Kidney epithelial cell (primary cell): ENCODE measurements at regions not wholly inside any gene's neighbourhood (a gene's known extent, or its start where the extent isn't known, plus 50 kb on each side); places are given as distances from the start of the nearest gene placed in this dataset.

Experiments
- DNase-seq: peaks from one replicate; pipeline ENCODE4 v3.0.0-alpha.2; 2010; ENCODE audit warnings: low read depth
- H3K27me3 ChIP-seq: 2 replicates; pipeline ENCODE4 v1.6.0; 2011; ENCODE audit warnings: low read length; ENCODE audit not compliant: control insufficient read depth, insufficient read depth
- H3K36me3 ChIP-seq: 2 replicates; pipeline ENCODE4 v1.5.1; 2011; ENCODE audit warnings: low read length; ENCODE audit not compliant: control insufficient read depth, insufficient read depth
- H3K4me3 ChIP-seq: 2 replicates; pipeline ENCODE4 v1.5.1; 2011; ENCODE audit warnings: low read depth, mild to moderate bottlenecking, control low read depth, low read length
- TF ChIP-seq, protein P1 (sequence below): IDR thresholded peaks from 2 replicates; pipeline ENCODE4 v1.5.1; 2011; ENCODE audit warnings: mild to moderate bottlenecking, moderate library complexity, low read length, control low read depth, inconsistent platforms; ENCODE audit not compliant: insufficient read depth, poor library complexity, severe bottlenecking

DNA sequence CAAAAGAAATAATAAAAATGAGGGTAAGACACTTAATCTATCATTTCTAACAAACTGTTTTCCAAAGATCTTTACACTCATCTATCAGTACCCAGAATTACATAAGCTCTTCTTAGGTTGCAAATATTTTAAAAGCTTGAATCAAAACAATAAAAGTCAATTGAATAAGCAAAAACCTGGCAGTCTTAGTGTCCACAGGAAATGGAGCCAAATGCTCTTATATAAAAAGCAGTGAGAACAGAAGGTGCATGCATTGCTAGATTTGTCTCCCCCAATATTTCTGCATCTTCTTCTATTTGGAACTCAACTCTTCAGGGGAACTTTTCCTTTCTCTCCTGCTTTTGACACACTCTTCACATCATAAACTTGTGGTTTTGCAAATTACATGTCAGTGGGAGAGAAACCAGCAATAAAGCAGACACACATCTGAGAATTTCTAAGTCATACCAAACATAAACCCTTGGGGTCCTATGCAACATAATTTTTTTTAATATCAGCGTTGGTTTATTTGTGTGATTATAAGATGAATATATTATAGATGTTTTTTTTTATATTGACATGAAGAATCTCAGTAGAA is 343.9 kb upstream of the ACVR2A start:
- Histone ChIP-seq H3K27me3 (no peaks in the 10 kb centered on the region), H3K36me3 (no peaks in the 10 kb centered on the region), H3K4me3 (no peak overlapping the region)
- TF ChIP-seq, protein P1, sequence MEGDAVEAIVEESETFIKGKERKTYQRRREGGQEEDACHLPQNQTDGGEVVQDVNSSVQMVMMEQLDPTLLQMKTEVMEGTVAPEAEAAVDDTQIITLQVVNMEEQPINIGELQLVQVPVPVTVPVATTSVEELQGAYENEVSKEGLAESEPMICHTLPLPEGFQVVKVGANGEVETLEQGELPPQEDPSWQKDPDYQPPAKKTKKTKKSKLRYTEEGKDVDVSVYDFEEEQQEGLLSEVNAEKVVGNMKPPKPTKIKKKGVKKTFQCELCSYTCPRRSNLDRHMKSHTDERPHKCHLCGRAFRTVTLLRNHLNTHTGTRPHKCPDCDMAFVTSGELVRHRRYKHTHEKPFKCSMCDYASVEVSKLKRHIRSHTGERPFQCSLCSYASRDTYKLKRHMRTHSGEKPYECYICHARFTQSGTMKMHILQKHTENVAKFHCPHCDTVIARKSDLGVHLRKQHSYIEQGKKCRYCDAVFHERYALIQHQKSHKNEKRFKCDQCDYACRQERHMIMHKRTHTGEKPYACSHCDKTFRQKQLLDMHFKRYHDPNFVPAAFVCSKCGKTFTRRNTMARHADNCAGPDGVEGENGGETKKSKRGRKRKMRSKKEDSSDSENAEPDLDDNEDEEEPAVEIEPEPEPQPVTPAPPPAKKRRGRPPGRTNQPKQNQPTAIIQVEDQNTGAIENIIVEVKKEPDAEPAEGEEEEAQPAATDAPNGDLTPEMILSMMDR: no peak
- DNase-seq: no peak

DNA sequence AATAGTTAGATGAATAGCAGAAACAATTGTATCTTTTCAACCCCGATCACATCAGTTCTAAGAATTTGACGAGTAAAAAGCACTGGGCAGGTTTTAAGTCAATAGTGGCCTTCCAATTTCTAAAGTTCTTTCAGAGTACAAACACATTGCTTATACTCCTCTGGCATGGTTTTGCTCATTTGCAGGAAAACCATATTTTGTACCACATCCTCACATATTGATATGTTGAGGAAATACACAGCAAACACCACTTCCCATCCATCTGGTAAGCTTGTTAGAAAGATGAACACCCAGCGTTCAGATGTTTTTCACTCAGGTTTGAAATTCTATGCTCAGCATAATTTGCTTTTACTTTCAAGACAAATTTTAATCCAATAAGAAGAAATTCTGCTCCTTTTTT is 344.6 kb upstream of the ACVR2A start:
- no peaks in the 10 kb centered on the region for H3K36me3 ChIP-seq
- H3K4me3 ChIP-seq: no peak overlapping the region
- TF ChIP-seq, protein P1: no peak
- H3K27me3 ChIP-seq: no peaks in the 10 kb centered on the region
- DNase-seq: no peak

DNA sequence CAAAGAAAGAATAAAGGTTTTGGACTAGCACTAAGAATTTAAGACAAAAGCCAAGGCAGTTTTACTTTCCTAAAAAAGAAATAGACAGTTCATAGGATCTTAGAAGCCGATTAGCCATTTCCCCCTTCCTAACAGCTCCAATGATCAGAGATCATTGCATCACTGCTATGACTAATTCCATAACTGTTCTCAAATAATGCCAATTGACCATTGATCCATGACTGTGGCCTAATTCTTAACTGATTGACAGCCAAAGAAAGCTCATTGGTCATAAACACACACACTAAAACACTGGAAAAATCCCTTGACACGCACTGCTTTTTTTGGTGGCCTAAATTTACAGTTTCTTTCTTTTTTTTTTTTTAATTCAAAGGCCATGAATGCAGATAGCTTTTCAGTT is 345.0 kb upstream of the ACVR2A start:
- H3K4me3 ChIP-seq: no peak overlapping the region
- TF ChIP-seq, protein P1: no peak
- peak; percentile 39 for DNase-seq
- no peaks in the 10 kb centered on the region for H3K27me3 ChIP-seq
- no peaks in the 10 kb centered on the region for H3K36me3 ChIP-seq

DNA sequence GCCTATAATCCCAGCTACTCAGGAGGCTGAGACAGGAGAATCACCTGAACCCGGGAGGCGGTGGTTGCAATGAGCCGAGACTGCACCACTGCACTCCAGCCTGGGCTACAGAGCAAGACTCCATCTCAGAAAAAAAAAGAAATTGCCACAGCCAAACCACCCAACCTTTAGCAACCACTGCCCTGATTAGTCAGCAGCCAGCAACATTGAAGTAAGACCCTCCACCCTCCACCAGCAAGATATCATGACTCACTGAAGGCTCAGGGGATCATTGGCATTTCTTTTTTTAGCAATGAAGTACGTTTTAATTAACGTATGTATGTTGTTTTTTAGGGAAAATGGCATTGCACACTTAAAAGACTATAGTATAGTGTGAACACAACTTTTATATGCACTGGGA is 349.1 kb upstream of the ACVR2A start:
- DNase-seq: no peak
- TF ChIP-seq, protein P1: no peak
- H3K4me3 ChIP-seq: no peak overlapping the region
- H3K27me3 ChIP-seq: no peaks in the 10 kb centered on the region
- H3K36me3 ChIP-seq: no peaks in the 10 kb centered on the region

DNA sequence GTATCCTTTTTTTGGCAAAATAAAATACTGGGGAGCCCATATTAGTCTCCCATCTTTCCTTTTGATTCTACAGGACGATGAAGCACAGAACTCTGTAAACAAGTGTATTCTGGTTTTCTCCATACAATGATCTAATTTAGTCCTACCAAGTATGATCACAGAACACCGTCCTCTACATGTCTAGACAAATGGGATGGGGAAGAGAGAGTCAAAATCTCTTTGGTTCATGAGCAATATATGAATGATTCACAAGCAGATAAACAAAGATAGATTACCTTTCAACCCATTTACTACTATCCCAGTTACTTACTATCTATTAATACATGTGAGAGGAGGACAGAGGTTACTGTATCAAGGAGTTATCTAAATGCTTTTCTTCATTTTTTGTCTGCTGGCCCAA is 352.4 kb upstream of the ACVR2A start:
- TF ChIP-seq, protein P1: no peak
- Histone ChIP-seq H3K36me3 (no peaks in the 10 kb centered on the region), H3K27me3 (no peaks in the 10 kb centered on the region), H3K4me3 (no peak overlapping the region)
- DNase-seq: no peak

DNA sequence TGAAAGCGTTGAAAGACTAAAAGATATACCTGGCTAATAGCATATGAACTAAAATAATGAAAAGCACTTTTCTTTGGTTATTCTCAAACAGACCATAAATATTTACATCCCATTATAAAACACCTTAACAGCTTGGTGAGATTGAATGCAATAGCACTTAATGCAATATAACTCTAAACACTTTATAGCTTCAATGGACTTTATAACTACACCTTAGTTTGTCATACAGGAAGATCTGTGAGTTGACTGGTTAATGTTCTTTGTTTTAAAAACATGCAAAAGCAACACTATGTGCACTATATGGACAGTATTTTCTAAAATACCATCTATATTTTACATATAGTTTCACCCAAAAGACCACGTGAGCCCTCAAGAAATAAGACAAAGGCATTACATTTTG is 353.3 kb upstream of the ACVR2A start:
- no peaks in the 10 kb centered on the region for H3K36me3 ChIP-seq
- no peak overlapping the region for H3K4me3 ChIP-seq
- no peak for DNase-seq
- TF ChIP-seq, protein P1: no peak
- no peaks in the 10 kb centered on the region for H3K27me3 ChIP-seq
